Liver (tissue), 3 donors: ENCODE measurements at regions not wholly inside any gene's neighbourhood (a gene's known extent, or its start where the extent isn't known, plus 50 kb on each side); places are given as distances from the start of the nearest gene placed in this dataset.

Source experiments
- CTCF ChIP-seq: fragments of 150-350 bp; IDR thresholded peaks from 2 replicates; pipeline ENCODE4 v1.5.1; 2017; ENCODE audit warnings: improper control_type of control experiment, low read depth, low read length; ENCODE audit not compliant: missing input control
- GABPA ChIP-seq, 2 donors: IDR thresholded peaks in 1 of 2; conservative IDR thresholded peaks in 1 of 2; 2 replicates each; pipeline ENCODE4 v1.6.1; 2016; ENCODE audit warnings: antibody characterized with exemption in 2 of 2, mild to moderate bottlenecking in 1 of 2, moderate library complexity in 1 of 2
- NR2F2 ChIP-seq: IDR thresholded peaks from 2 replicates; pipeline ENCODE4 v1.6.1; 2016; ENCODE audit warnings: antibody characterized with exemption
- YY1 ChIP-seq: IDR thresholded peaks from 2 replicates; pipeline ENCODE4 v1.6.1; 2016; ENCODE audit warnings: antibody characterized with exemption, mild to moderate bottlenecking
- TF ChIP-seq, protein P1 (sequence below): IDR thresholded peaks from 2 replicates; pipeline ENCODE4 v1.6.1; 2016; ENCODE audit warnings: antibody characterized with exemption
- TF ChIP-seq, protein P2 (sequence below): IDR thresholded peaks from 2 replicates; pipeline ENCODE4 v1.6.1; 2016; ENCODE audit warnings: antibody characterized with exemption
- donor health status: healthy.
- donor health status: healthy.

GRCh38 chr4:179352221-179352620 is 1910.0 kb upstream of the AGA start:
- no peak for TF ChIP-seq CTCF
- TF ChIP-seq, protein P1, sequence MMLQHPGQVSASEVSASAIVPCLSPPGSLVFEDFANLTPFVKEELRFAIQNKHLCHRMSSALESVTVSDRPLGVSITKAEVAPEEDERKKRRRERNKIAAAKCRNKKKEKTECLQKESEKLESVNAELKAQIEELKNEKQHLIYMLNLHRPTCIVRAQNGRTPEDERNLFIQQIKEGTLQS: no peak
- no peak for TF ChIP-seq YY1
- TF ChIP-seq, protein P2, sequence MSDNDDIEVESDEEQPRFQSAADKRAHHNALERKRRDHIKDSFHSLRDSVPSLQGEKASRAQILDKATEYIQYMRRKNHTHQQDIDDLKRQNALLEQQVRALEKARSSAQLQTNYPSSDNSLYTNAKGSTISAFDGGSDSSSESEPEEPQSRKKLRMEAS: no peak
- TF ChIP-seq NR2F2: no peak
- no peak for TF ChIP-seq GABPA (IDR thresholded peaks at IDR 0.05 in 1 of 2, conservative IDR thresholded peaks at IDR 0.05 in 1 of 2)
